Superior temporal gyrus (tissue), 1 donor: ENCODE measurements at regions not wholly inside any gene's neighbourhood (a gene's known extent, or its start where the extent isn't known, plus 50 kb on each side); places are given as distances from the start of the nearest gene placed in this dataset.
"Not testable (repeated sequence)": the region's sequence is repeated elsewhere in the genome, so short reads cannot be mapped to it uniquely, and the experiment has no call there.

Source experiments
- DNase-seq: peaks from one replicate; pipeline ENCODE4 v3.0.0-alpha.2; 2016; ENCODE audit errors: extremely low spot score

- not testable (repeated sequence) for DNase-seq
Observed at GRCh38 chr2:14506955-14507354, 125.6 kb upstream of the LRATD1 start.

GRCh38 chr2:14511541-14511940 is 121.0 kb upstream of the LRATD1 start:
- DNase-seq: no peak

- DNase-seq: peak; percentile 22
Observed at GRCh38 chr2:14513903-14514302, 118.6 kb upstream of the LRATD1 start.

GRCh38 chr2:14516844-14517243 is 115.7 kb upstream of the LRATD1 start:
- peak; percentile 45 for DNase-seq

- DNase-seq: no peak
Observed at GRCh38 chr2:14517731-14518130, 114.8 kb upstream of the LRATD1 start.

- peak; percentile 58 for DNase-seq
Observed at GRCh38 chr2:14520385-14520945, 112.1 kb upstream of the LRATD1 start.

GRCh38 chr2:14524041-14524802 is 108.3 kb upstream of the LRATD1 start:
- no peak for DNase-seq

GRCh38 chr2:14524803-14525080 is 107.8 kb upstream of the LRATD1 start:
- no peak for DNase-seq

GRCh38 chr2:14530506-14530905 is 102.0 kb upstream of the LRATD1 start:
- no peak for DNase-seq

- DNase-seq: no peak
Observed at GRCh38 chr2:14533131-14533757, 99.3 kb upstream of the LRATD1 start.

GRCh38 chr2:14535156-14535555 is 97.4 kb upstream of the LRATD1 start:
- no peak for DNase-seq

- DNase-seq: no peak
Observed at GRCh38 chr2:14536976-14537375, 95.5 kb upstream of the LRATD1 start.

- peak; percentile 25 for DNase-seq
Observed at GRCh38 chr2:14540015-14540414, 92.5 kb upstream of the LRATD1 start.

- no peak for DNase-seq
Observed at GRCh38 chr2:14543284-14543683, 89.2 kb upstream of the LRATD1 start.

- DNase-seq: no peak
Observed at GRCh38 chr2:14544247-14544646, 88.3 kb upstream of the LRATD1 start.

GRCh38 chr2:14547830-14548229 is 84.7 kb upstream of the LRATD1 start:
- DNase-seq: no peak

- DNase-seq: no peak
Observed at GRCh38 chr2:14550658-14551057, 81.9 kb upstream of the LRATD1 start.

- no peak for DNase-seq
Observed at GRCh38 chr2:14551069-14551468, 81.4 kb upstream of the LRATD1 start.

- no peak for DNase-seq
Observed at GRCh38 chr2:14552286-14552685, 80.2 kb upstream of the LRATD1 start.

- DNase-seq: no peak
Observed at GRCh38 chr2:14552818-14553217, 79.7 kb upstream of the LRATD1 start.

- no peak for DNase-seq
Observed at GRCh38 chr2:14554849-14555545, 77.5 kb upstream of the LRATD1 start.

- no peak for DNase-seq
Observed at GRCh38 chr2:14557111-14557510, 75.4 kb upstream of the LRATD1 start.

- DNase-seq: no peak
Observed at GRCh38 chr2:14557916-14558315, 74.6 kb upstream of the LRATD1 start.
